SK-N-MC (cell line): ENCODE measurements at regions not wholly inside any gene's neighbourhood (a gene's known extent, or its start where the extent isn't known, plus 50 kb on each side); places are given as distances from the start of the nearest gene placed in this dataset.

Experiments
- EZH2 ChIP-seq: fragments of 200-600 bp; sonication (generic); IDR thresholded peaks from one replicate; pipeline ENCODE4 v1.6.1; 2017; ENCODE audit warnings: antibody characterized with exemption
- FOXP2 ChIP-seq: optimal IDR thresholded peaks from 2 replicates; pipeline ENCODE3; 2011; ENCODE audit warnings: mild to moderate bottlenecking, moderate library complexity; ENCODE audit not compliant: insufficient read depth; ENCODE audit errors: extremely low read length, control extremely low read depth
- POLR2AphosphoS5 ChIP-seq: IDR thresholded peaks from 2 replicates; pipeline ENCODE4 v1.6.1; 2012; ENCODE audit warnings: mild to moderate bottlenecking, low read depth, low read length, borderline replicate concordance

GRCh38 chr2:12896318-12896982 is 179.7 kb downstream of the TRIB2 start:
- TF ChIP-seq POLR2AphosphoS5 (no peak), EZH2 (no peak), FOXP2 (no peak)
